ENCODE measurements at regions not wholly inside any gene's neighbourhood (a gene's known extent, or its start where the extent isn't known, plus 50 kb on each side); places are given as distances from the start of the nearest gene placed in this dataset.

DNA sequence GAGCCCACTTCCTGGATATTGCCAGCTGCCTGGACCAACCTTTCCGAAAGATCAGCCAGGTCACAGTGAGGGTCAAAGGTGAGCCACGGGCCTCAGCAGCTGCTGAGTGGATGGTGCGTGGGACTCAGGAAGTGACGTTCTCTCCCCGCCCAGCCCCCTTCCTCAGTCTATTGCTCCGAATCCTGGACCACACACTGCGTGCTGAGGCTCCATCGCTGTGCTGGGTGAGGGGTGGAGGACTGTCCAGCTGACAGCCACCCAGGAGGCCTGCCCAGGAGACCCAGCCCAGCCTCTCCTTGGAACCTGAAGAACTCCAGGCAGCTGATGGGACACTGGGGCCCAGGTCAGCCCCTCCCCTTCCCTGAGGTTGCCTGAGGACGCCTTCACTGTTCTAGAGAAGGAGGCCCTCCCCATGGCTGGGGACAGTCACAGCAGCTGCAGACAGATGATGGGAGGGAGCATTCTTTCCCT lies 94.4 kb upstream of the CD93 start:
- DNase-seq (ENCODE audit: low read depth, low spot score): no peak
- TF ChIP-seq, protein P1, sequence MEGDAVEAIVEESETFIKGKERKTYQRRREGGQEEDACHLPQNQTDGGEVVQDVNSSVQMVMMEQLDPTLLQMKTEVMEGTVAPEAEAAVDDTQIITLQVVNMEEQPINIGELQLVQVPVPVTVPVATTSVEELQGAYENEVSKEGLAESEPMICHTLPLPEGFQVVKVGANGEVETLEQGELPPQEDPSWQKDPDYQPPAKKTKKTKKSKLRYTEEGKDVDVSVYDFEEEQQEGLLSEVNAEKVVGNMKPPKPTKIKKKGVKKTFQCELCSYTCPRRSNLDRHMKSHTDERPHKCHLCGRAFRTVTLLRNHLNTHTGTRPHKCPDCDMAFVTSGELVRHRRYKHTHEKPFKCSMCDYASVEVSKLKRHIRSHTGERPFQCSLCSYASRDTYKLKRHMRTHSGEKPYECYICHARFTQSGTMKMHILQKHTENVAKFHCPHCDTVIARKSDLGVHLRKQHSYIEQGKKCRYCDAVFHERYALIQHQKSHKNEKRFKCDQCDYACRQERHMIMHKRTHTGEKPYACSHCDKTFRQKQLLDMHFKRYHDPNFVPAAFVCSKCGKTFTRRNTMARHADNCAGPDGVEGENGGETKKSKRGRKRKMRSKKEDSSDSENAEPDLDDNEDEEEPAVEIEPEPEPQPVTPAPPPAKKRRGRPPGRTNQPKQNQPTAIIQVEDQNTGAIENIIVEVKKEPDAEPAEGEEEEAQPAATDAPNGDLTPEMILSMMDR (IDR thresholded peaks at IDR 0.05; ENCODE audit: insufficient read depth, low read length, missing control alignments): no peak
- CTCF ChIA-PET: interaction anchor here (1.1 kb wide), 1 partner anchor 55 kb away, joined by 3 read pairs; no protein-coding TSS in a partner anchor
- POLR2A ChIA-PET: no interaction called here
- H3K4me3 ChIP-seq (ENCODE audit: low read depth, low read length): no peak overlapping the region

DNA sequence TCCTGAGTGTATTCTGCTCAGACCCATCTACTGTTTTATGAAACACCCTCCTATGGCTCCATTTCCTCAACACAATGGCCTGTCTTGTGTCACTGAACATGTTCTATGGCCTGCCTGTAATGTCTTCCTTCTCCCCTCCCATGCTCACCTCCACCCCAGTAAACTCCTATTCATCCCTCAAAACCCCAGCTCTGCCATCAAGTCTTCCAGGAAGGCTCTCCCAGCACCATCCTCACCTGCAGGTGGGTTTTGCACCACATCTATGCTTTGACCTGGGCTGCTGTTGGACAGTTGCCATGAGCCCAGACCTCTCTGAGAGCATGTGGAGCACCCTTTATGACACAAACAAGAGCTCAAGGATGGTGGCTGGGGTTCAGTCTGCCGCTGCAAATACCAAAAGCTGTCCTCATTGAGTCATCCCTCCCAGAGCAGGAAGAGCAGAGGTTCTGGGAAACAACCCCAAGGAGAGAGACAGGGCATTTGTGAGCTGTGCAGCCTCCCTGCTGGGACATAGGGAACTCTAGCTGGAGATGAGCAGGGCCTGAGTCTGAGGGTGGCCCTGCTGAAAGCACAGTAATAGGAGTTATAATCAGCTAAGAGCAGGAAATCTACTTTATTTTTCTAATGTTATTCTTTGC lies 93.8 kb upstream of the CD93 start:
- CTCF ChIA-PET: interaction anchor here (1.1 kb wide), 1 partner anchor 56 kb away, joined by 3 read pairs; no protein-coding TSS in a partner anchor

DNA sequence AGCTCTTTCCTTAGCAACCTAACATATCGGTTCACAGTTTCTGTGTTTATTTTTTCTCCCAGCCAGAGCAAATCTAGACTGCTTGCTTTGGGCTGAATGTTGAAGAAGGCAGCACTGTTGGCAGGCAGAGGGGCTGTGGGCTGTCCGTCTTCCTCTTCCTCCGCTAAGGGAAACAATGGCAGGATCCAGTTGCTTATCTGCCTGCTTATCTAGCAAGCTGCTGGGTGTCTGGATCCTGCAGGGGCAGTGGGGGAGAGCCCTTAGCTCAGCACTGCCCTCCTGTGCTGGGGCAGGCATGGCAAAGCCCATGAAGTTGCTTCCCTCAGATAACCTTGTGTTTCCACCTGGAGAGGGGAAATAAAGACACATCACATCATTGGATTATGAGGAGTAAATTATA lies 92.7 kb upstream of the CD93 start:
- ChIA-PET POLR2A (no interaction called here), CTCF (interaction anchor here (0.8 to 1.0 kb wide), 2 partner anchors 12 to 487 kb away, joined by 3 read pairs; no protein-coding TSS in a partner anchor)
- TF ChIP-seq, protein P1 (IDR thresholded peaks at IDR 0.05; ENCODE audit: insufficient read depth, low read length, missing control alignments): no peak
- no peak for DNase-seq (ENCODE audit: low read depth, low spot score)
- no peak overlapping the region for H3K4me3 ChIP-seq (ENCODE audit: low read depth, low read length)

More for the DNA sequence above, 93.8 kb upstream of the CD93 start:
- TF ChIP-seq, protein P1 (IDR thresholded peaks at IDR 0.05; ENCODE audit: insufficient read depth, low read length, missing control alignments): no peak
- H3K4me3 ChIP-seq (ENCODE audit: low read depth, low read length): no peak overlapping the region
- POLR2A ChIA-PET: no interaction called here
- no peak for DNase-seq (ENCODE audit: low read depth, low spot score)

GRCh38 chr20:23174821-23175220 lies 88.7 kb upstream of the CD93 start:
- POLR2A ChIA-PET: no interaction called here
- H3K4me3 ChIP-seq (ENCODE audit: low read depth, low read length): no peak overlapping the region
- DNase-seq (ENCODE audit: low read depth, low spot score): no peak
- TF ChIP-seq, protein P1 (IDR thresholded peaks at IDR 0.05; ENCODE audit: insufficient read depth, low read length, missing control alignments): no peak
- CTCF ChIA-PET: no interaction called here

GRCh38 chr20:23167431-23167830 lies 81.3 kb upstream of the CD93 start:
- no peak overlapping the region for H3K4me3 ChIP-seq (ENCODE audit: low read depth, low read length)
- TF ChIP-seq, protein P1 (IDR thresholded peaks at IDR 0.05; ENCODE audit: insufficient read depth, low read length, missing control alignments): no peak
- DNase-seq (ENCODE audit: low read depth, low spot score): no peak
- POLR2A ChIA-PET: no interaction called here
- CTCF ChIA-PET: no interaction called here

DNA sequence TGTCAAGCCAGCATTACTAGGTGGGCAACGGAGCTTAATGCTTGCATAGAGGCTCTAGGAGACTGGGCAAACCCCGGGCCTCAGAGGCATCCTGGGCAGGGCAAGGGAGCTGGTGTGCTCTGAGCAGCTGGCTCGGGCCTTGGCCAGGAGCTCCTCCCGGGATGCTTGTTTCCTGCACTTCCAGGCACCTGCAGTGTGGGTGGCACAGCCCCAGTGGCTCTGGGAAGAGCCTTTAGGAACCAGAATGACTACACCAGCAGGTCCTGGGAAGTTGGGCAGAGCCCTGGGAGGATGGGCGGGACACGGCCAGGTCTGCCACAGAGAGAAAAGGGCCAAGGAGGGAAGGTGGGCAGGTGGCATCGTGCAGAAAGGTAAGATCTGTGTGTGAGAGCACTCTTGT lies 80.4 kb upstream of the CD93 start:
- H3K4me3 ChIP-seq (ENCODE audit: low read depth, low read length): no peak overlapping the region
- ChIA-PET CTCF (no interaction called here), POLR2A (no interaction called here)
- DNase-seq (ENCODE audit: low read depth, low spot score): no peak
- TF ChIP-seq, protein P1 (IDR thresholded peaks at IDR 0.05; ENCODE audit: insufficient read depth, low read length, missing control alignments): no peak
